GM23338 (cell line): ENCODE measurements at regions not wholly inside any gene's neighbourhood (a gene's known extent, or its start where the extent isn't known, plus 50 kb on each side); places are given as distances from the start of the nearest gene placed in this dataset.

Source experiments
- CREB1 ChIP-seq: fragments of 250-450 bp; sonication (Bioruptor Pico); IDR thresholded peaks from 2 replicates; pipeline ENCODE4 v1.5.0; 2020; ENCODE audit warnings: low read depth, mild to moderate bottlenecking, moderate library complexity
- CTCF ChIP-seq, 2 experiments: fragments of 200-600 bp in 1 of 2; sonication (generic) in 1 of 2; conservative IDR thresholded peaks; 2 replicates each; pipeline versions ENCODE4 v1.5.1 to v1.6.1; 2016 to 2017; ENCODE audit warnings: antibody characterized with exemption in 2 of 2, low read depth in 2 of 2, mild to moderate bottlenecking in 2 of 2, moderate library complexity in 1 of 2
- EZH2 ChIP-seq: fragments of 200-600 bp; sonication (generic); IDR thresholded peaks from one replicate; pipeline ENCODE4 v1.8.0; 2017; ENCODE audit warnings: antibody characterized with exemption, mild to moderate bottlenecking, low read depth; ENCODE audit not compliant: unreplicated experiment
- EZH2phosphoT487 ChIP-seq: fragments of 200-600 bp; sonication (generic); IDR thresholded peaks from one replicate; pipeline ENCODE4 v1.8.1; 2018; ENCODE audit warnings: antibody characterized with exemption; ENCODE audit not compliant: unreplicated experiment
- JUNB ChIP-seq: IDR thresholded peaks from one replicate; pipeline ENCODE4 v1.6.1; 2016; ENCODE audit warnings: antibody characterized with exemption; ENCODE audit not compliant: unreplicated experiment
- POLR2AphosphoS5 ChIP-seq: IDR thresholded peaks from 2 replicates; pipeline ENCODE4 v1.6.1; 2016; ENCODE audit warnings: antibody characterized with exemption, low read depth
- TF ChIP-seq, protein P1 (sequence below): IDR thresholded peaks from one replicate; pipeline ENCODE4 v1.6.1; 2018; ENCODE audit warnings: antibody characterized with exemption; ENCODE audit not compliant: unreplicated experiment

DNA sequence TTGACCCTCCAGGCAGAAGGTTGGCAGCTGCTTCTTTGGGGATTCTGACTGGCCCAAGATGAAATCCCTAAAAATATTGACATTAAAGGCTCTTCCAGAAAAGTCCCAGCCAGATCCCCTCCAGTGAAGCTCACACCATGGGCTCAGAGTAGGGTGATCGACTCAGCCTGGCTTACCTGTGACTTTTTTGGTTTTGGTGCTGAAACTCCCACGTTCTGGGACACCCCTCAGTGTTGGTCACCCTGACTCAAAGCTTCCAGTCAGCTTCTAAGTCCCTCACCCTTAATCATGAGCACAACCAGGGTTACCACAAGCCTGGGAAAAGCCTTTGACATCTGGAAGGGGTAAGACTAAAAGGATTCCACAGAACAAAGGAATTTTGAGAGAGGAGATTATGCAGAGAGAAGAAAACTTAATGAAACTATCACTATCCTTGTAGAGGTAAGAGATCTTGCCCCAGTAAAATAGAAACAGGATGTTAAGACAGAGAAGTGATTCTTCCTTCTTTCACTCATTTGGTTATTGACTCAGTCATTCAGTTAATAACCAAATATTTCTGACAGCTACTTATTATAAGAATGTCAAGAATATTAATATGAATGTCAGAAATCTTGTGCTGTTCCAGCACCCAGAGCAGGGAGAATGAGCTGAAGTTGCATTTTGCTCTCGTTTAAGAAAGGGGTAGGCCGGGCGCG lies 66.8 kb upstream of the SEC11C start:
- TF ChIP-seq CTCF (conservative IDR thresholded peaks at IDR 0.05; ENCODE audit: low read depth in 2 of 2) (no peak), EZH2 (no peak), EZH2phosphoT487 (no peak), POLR2AphosphoS5 (no peak), CREB1 (CRISPR knock-in tag) (no peak), JUNB (no peak)
- TF ChIP-seq, protein P1, sequence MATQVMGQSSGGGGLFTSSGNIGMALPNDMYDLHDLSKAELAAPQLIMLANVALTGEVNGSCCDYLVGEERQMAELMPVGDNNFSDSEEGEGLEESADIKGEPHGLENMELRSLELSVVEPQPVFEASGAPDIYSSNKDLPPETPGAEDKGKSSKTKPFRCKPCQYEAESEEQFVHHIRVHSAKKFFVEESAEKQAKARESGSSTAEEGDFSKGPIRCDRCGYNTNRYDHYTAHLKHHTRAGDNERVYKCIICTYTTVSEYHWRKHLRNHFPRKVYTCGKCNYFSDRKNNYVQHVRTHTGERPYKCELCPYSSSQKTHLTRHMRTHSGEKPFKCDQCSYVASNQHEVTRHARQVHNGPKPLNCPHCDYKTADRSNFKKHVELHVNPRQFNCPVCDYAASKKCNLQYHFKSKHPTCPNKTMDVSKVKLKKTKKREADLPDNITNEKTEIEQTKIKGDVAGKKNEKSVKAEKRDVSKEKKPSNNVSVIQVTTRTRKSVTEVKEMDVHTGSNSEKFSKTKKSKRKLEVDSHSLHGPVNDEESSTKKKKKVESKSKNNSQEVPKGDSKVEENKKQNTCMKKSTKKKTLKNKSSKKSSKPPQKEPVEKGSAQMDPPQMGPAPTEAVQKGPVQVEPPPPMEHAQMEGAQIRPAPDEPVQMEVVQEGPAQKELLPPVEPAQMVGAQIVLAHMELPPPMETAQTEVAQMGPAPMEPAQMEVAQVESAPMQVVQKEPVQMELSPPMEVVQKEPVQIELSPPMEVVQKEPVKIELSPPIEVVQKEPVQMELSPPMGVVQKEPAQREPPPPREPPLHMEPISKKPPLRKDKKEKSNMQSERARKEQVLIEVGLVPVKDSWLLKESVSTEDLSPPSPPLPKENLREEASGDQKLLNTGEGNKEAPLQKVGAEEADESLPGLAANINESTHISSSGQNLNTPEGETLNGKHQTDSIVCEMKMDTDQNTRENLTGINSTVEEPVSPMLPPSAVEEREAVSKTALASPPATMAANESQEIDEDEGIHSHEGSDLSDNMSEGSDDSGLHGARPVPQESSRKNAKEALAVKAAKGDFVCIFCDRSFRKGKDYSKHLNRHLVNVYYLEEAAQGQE = no peak
